SK-N-SH (cell line): ENCODE measurements at regions not wholly inside any gene's neighbourhood (a gene's known extent, or its start where the extent isn't known, plus 50 kb on each side); places are given as distances from the start of the nearest gene placed in this dataset.

ENCODE experiments used
- CTCF ChIA-PET: fragments of 300-600, 350-600 bp; formaldehyde crosslinking; extraction: SDS; loops from one replicate; lab custom pipeline; 2021; lab: Yijun Ruan, JAX
- POLR2A ChIA-PET: fragments of 350-600 bp; sonication (Branson Sonifier 250); formaldehyde crosslinking; extraction: SDS; loops from one replicate; lab custom pipeline; 2020; ENCODE audit warnings: antibody characterized with exemption, inconsistent platforms; lab: Yijun Ruan, JAX
- DNase-seq: peaks from one replicate; pipeline ENCODE4 v3.0.0; 2012
- H2AFZ ChIP-seq: fragments of 200-600 bp; sonication (generic); 2 replicates; pipeline ENCODE4 v1.8.1; 2016; ENCODE audit warnings: antibody characterized with exemption, mild to moderate bottlenecking, low read depth
- H3F3A ChIP-seq: fragments of 200-600 bp; sonication (generic); replicated peaks from 2 replicates; pipeline ENCODE3; 2016; ENCODE audit warnings: antibody characterized with exemption, mild to moderate bottlenecking; ENCODE audit not compliant: insufficient read depth
- H3K27ac ChIP-seq, 2 experiments: fragments of 200-500 bp in 1 of 2; fragments of 200-600 bp in 1 of 2; sonication (Bioruptor generic) in 1 of 2; sonication (generic), shearing (Covaris generic) in 1 of 2; 2 replicates each; pipeline versions ENCODE4 v1.5.1 to v1.6.1; 2014 to 2016; ENCODE audit warnings: low read depth in 2 of 2, inconsistent platforms in 1 of 2, low read length in 1 of 2, mild to moderate bottlenecking in 1 of 2, mixed read lengths in 1 of 2
- H3K27me3 ChIP-seq: fragments of 200-600 bp; sonication (generic), shearing (Covaris generic); 2 replicates; pipeline ENCODE4 v1.6.1; 2016; ENCODE audit warnings: mixed run types; ENCODE audit not compliant: insufficient read depth
- H3K36me3 ChIP-seq, 2 experiments: fragments of 200-500 bp in 1 of 2; fragments of 200-600 bp in 1 of 2; sonication (Bioruptor generic) in 1 of 2; sonication (generic) in 1 of 2; replicated peaks in 1 of 2; 2 replicates each; pipeline versions ENCODE3 to v1.5.1; 2014 to 2016; ENCODE audit warnings: low read length in 1 of 2, mild to moderate bottlenecking in 1 of 2; ENCODE audit not compliant: insufficient read depth in 2 of 2, control insufficient read depth in 1 of 2
- H3K4me1 ChIP-seq, 2 experiments: fragments of 200-500 bp in 1 of 2; fragments of 200-600 bp in 1 of 2; sonication (Bioruptor generic) in 1 of 2; sonication (generic), shearing (Covaris generic) in 1 of 2; 2 replicates each; pipeline versions ENCODE4 v1.5.1 to v1.6.1; 2014 to 2016; ENCODE audit warnings: low read depth in 1 of 2, low read length in 1 of 2, mixed run types in 1 of 2; ENCODE audit not compliant: insufficient read depth in 2 of 2, control insufficient read depth in 1 of 2
- H3K4me2 ChIP-seq: fragments of 200-600 bp; sonication (generic), shearing (Covaris generic); 2 replicates; pipeline ENCODE4 v1.6.1; 2017; ENCODE audit warnings: mixed run types
- H3K4me3 ChIP-seq, 2 experiments: fragments of 200-500 bp in 1 of 2; fragments of 200-600 bp in 1 of 2; sonication (Bioruptor generic) in 1 of 2; sonication (generic), shearing (Covaris generic) in 1 of 2; 2 replicates each; pipeline versions ENCODE4 v1.5.1 to v1.8.1; 2014 to 2016; ENCODE audit warnings: low read depth in 2 of 2, inconsistent platforms in 1 of 2, low read length in 1 of 2, mild to moderate bottlenecking in 1 of 2, mixed read lengths in 1 of 2, moderate library complexity in 1 of 2
- H3K79me2 ChIP-seq: fragments of 200-600 bp; sonication (generic); 2 replicates; pipeline ENCODE4 v1.8.1; 2017; ENCODE audit warnings: mild to moderate bottlenecking; ENCODE audit not compliant: insufficient read depth
- H3K9ac ChIP-seq: fragments of 200-600 bp; sonication (generic); 2 replicates; pipeline ENCODE4 v1.6.1; 2017; ENCODE audit warnings: mixed run types
- H3K9me2 ChIP-seq: fragments of 200-600 bp; sonication (generic); 2 replicates; pipeline ENCODE4 v1.6.1; 2017; ENCODE audit warnings: mixed run types
- H3K9me3 ChIP-seq: fragments of 200-600 bp; sonication (generic); 2 replicates; pipeline ENCODE4 v1.6.1; 2017; ENCODE audit warnings: mixed run types, mild to moderate bottlenecking, moderate library complexity
- H4K20me1 ChIP-seq: fragments of 200-600 bp; sonication (generic); 2 replicates; pipeline ENCODE4 v1.6.1; 2017; ENCODE audit warnings: mild to moderate bottlenecking, mixed run types; ENCODE audit not compliant: insufficient read depth
- ELF1 ChIP-seq: IDR thresholded peaks from 2 replicates; pipeline ENCODE4 v1.4.0; 2012
- EP300 ChIP-seq, 2 experiments: IDR thresholded peaks; 2 replicates each; pipeline versions ENCODE4 v1.4.0 to v1.6.1; 2012; ENCODE audit warnings: borderline replicate concordance in 1 of 2, low read depth in 1 of 2, low read length in 1 of 2
- GABPA ChIP-seq: IDR thresholded peaks from 2 replicates; pipeline ENCODE4 v1.4.0; 2012; ENCODE audit warnings: low read depth, mild to moderate bottlenecking
- IRF3 ChIP-seq: fragments of 150-350 bp; IDR thresholded peaks from 2 replicates; pipeline ENCODE4 v1.6.1; 2016; ENCODE audit warnings: mild to moderate bottlenecking, low read depth, low read length
- JUND ChIP-seq: IDR thresholded peaks from 2 replicates; pipeline ENCODE4 v1.4.0; 2012
- MXI1 ChIP-seq: IDR thresholded peaks from 2 replicates; pipeline ENCODE4 v1.6.1; 2012; ENCODE audit warnings: mild to moderate bottlenecking, low read depth, low read length, improper control_type of control experiment
- PBX3 ChIP-seq: IDR thresholded peaks from 2 replicates; pipeline ENCODE4; 2012
- POLR2AphosphoS5 ChIP-seq: IDR thresholded peaks from 2 replicates; pipeline ENCODE4 v1.6.1; 2012; ENCODE audit warnings: low read depth, low read length
- RAD21 ChIP-seq: IDR thresholded peaks from 2 replicates; pipeline ENCODE4 v1.6.1; 2012; ENCODE audit warnings: mild to moderate bottlenecking, low read length
- RCOR1 ChIP-seq: fragments of 150-350 bp; IDR thresholded peaks from 2 replicates; pipeline ENCODE4 v1.6.1; 2017; ENCODE audit warnings: antibody characterized with exemption, low read length
- RFX5 ChIP-seq: IDR thresholded peaks from 2 replicates; pipeline ENCODE4 v1.6.1; 2012; ENCODE audit warnings: mild to moderate bottlenecking, improper control_type of control experiment, low read length
- RXRA ChIP-seq: IDR thresholded peaks from 2 replicates; pipeline ENCODE4 v1.4.0; 2012; ENCODE audit warnings: low read depth, mild to moderate bottlenecking, borderline replicate concordance
- SIN3A ChIP-seq: IDR thresholded peaks from 2 replicates; pipeline ENCODE4 v1.6.1; 2012; ENCODE audit warnings: low read depth, mild to moderate bottlenecking, low read length, moderate library complexity, borderline replicate concordance
- SMC3 ChIP-seq: IDR thresholded peaks from 2 replicates; pipeline ENCODE4 v1.6.1; 2012; ENCODE audit warnings: low read depth, low read length, improper control_type of control experiment
- TAF1 ChIP-seq: IDR thresholded peaks from 2 replicates; pipeline ENCODE4 v1.6.1; 2012; ENCODE audit warnings: low read depth, mild to moderate bottlenecking, low read length, moderate library complexity, borderline replicate concordance
- TEAD4 ChIP-seq: IDR thresholded peaks from 2 replicates; pipeline ENCODE4 v1.4.0; 2012; ENCODE audit warnings: mild to moderate bottlenecking, borderline replicate concordance; ENCODE audit not compliant: insufficient read depth
- USF1 ChIP-seq: IDR thresholded peaks from 2 replicates; pipeline ENCODE4 v1.4.0; 2012; ENCODE audit warnings: low read depth, borderline replicate concordance
- USF2 ChIP-seq: fragments of 150-350 bp; IDR thresholded peaks from 2 replicates; pipeline ENCODE4 v1.6.1; 2017; ENCODE audit warnings: antibody characterized with exemption, low read length, low read depth, borderline replicate concordance
- YY1 ChIP-seq: IDR thresholded peaks from 2 replicates; pipeline ENCODE4 v1.4.0; 2012; ENCODE audit warnings: low read depth, mild to moderate bottlenecking
- ZBTB33 ChIP-seq: IDR thresholded peaks from 2 replicates; pipeline ENCODE4 v1.4.0; 2012; ENCODE audit warnings: low read depth, borderline replicate concordance
- WGBS: methylation state at CpG from one replicate; pipeline ENCODE4 v1.1.6; 2017; ENCODE audit warnings: low lambda C conversion rate; 5-methylcytosine and 5-hydroxymethylcytosine counted together

GRCh38 chr4:181909368-181909767 lies 333.8 kb upstream of the TENM3 start:
- Histone ChIP-seq H3K79me2 (no peaks in the 10 kb centered on the region), H4K20me1 (no peaks in the 10 kb centered on the region), H3K4me2 (no peak overlapping the region), H3K36me3 (no peaks in the 10 kb centered on the region), H3K27me3 (no peaks in the 10 kb centered on the region), H3K27ac (no peak overlapping the region), H3K4me3 (no peak overlapping the region), H2AFZ (no peak overlapping the region), H3K9ac (no peak overlapping the region), H3K9me2 (no peaks in the 10 kb centered on the region), H3F3A (peaks cover 4% of the 10 kb centered on the region), H3K4me1 (no peaks in the 10 kb centered on the region), H3K9me3 (no peaks in the 10 kb centered on the region)
- DNase-seq, result no peak
- ChIA-PET POLR2A (no interaction called here), CTCF (no interaction called here)
- 60% methylated on average over 6 of the region's 6 CpGs for WGBS
- TF ChIP-seq TAF1 (no peak), EP300 (IDR thresholded peaks at IDR 0.05; ENCODE audit: borderline replicate concordance in 1 of 2, low read depth in 1 of 2, low read length in 1 of 2) (no peak), USF1 (no peak), RXRA (no peak), JUND (no peak), SMC3 (no peak), POLR2AphosphoS5 (no peak), GABPA (no peak), PBX3 (no peak), ELF1 (no peak), SIN3A (no peak), USF2 (no peak), MXI1 (no peak), RFX5 (no peak)

GRCh38 chr4:181911420-181911819 lies 331.8 kb upstream of the TENM3 start:
- Histone ChIP-seq H3K9ac (no peak overlapping the region), H3K27ac (no peak overlapping the region), H3F3A (peaks cover 4% of the 10 kb centered on the region), H3K79me2 (no peaks in the 10 kb centered on the region), H3K4me3 (no peak overlapping the region), H3K9me3 (no peaks in the 10 kb centered on the region), H3K36me3 (no peaks in the 10 kb centered on the region), H4K20me1 (no peaks in the 10 kb centered on the region), H3K9me2 (no peaks in the 10 kb centered on the region), H3K4me1 (no peaks in the 10 kb centered on the region), H3K27me3 (no peaks in the 10 kb centered on the region), H3K4me2 (no peak overlapping the region), H2AFZ (no peak overlapping the region)
- WGBS, result 14% methylated on average over 2 of the region's 2 CpGs
- ChIA-PET CTCF (interaction anchor here (0.5 kb wide), 1 partner anchor 153 kb away, joined by 3 read pairs; no protein-coding TSS in a partner anchor), POLR2A (no interaction called here)
- no peak for DNase-seq
- no peak for TF ChIP-seq POLR2AphosphoS5
- no peak for TF ChIP-seq TEAD4
- TF ChIP-seq PBX3, result no peak
- TF ChIP-seq RXRA, result no peak
- TF ChIP-seq RCOR1, result no peak
- TF ChIP-seq USF2, result no peak
- TF ChIP-seq RAD21, result no peak
- no peak for TF ChIP-seq YY1
- no peak for TF ChIP-seq USF1
- TF ChIP-seq IRF3, result no peak
- TF ChIP-seq ZBTB33, result no peak
